DND-41 (cell line): ENCODE measurements at regions not wholly inside any gene's neighbourhood (a gene's known extent, or its start where the extent isn't known, plus 50 kb on each side); places are given as distances from the start of the nearest gene placed in this dataset.

ENCODE experiments used
- ATAC-seq: fragments of 200-7000 bp; cut with Tn5 transposase; 3 replicates; pipeline ENCODE4 v1.9.1; 2021; ENCODE audit warnings: low read depth; ENCODE audit not compliant: insufficient read depth
- DNase-seq: peaks from one replicate; pipeline ENCODE4 v3.0.0-alpha.2; 2020
- H2AFZ ChIP-seq: 2 replicates; pipeline ENCODE4 v1.6.0; 2012; ENCODE audit warnings: low read depth, low read length
- H3K27ac ChIP-seq: 2 replicates; pipeline ENCODE4 v1.5.1; 2012; ENCODE audit warnings: low read length, inconsistent platforms
- H3K27me3 ChIP-seq: fragments of 200-600 bp; sonication (generic); 2 replicates; pipeline ENCODE4 v1.6.0; 2012; ENCODE audit warnings: low read length, mild to moderate bottlenecking, inconsistent platforms; ENCODE audit not compliant: insufficient read depth, poor library complexity
- H3K36me3 ChIP-seq: 2 replicates; pipeline ENCODE4 v1.5.1; 2012; ENCODE audit warnings: low read length, inconsistent platforms; ENCODE audit not compliant: insufficient read depth
- H3K4me1 ChIP-seq: 2 replicates; pipeline ENCODE4 v1.5.1; 2012; ENCODE audit warnings: mild to moderate bottlenecking, low read length; ENCODE audit not compliant: insufficient read depth
- H3K4me2 ChIP-seq: 2 replicates; pipeline ENCODE4 v1.6.0; 2012; ENCODE audit warnings: mild to moderate bottlenecking, moderate library complexity, low read length, inconsistent platforms; ENCODE audit not compliant: insufficient read depth
- H3K4me3 ChIP-seq, 2 experiments: fragments of 200-600 bp in 1 of 2; shearing (Covaris generic) in 1 of 2; 2 replicates each; pipeline ENCODE4 v1.5.1; 2012 to 2016; ENCODE audit warnings: inconsistent platforms in 2 of 2, low read length in 2 of 2, mild to moderate bottlenecking in 2 of 2, low read depth in 1 of 2, moderate library complexity in 1 of 2
- H3K79me2 ChIP-seq: 2 replicates; pipeline ENCODE4 v1.6.0; 2012; ENCODE audit warnings: low read length, inconsistent platforms; ENCODE audit not compliant: insufficient read depth
- H3K9ac ChIP-seq: 2 replicates; pipeline ENCODE4 v1.6.0; 2012; ENCODE audit warnings: low read depth, mild to moderate bottlenecking, inconsistent platforms, low read length, moderate library complexity
- H3K9me3 ChIP-seq: 2 replicates; pipeline ENCODE4 v1.5.1; 2012; ENCODE audit warnings: low read length, moderate library complexity, mild to moderate bottlenecking, inconsistent platforms; ENCODE audit not compliant: insufficient read depth, severe bottlenecking
- H4K20me1 ChIP-seq: 2 replicates; pipeline ENCODE4 v1.6.0; 2012; ENCODE audit warnings: low read length; ENCODE audit not compliant: insufficient read depth
- CTCF ChIP-seq: IDR thresholded peaks from 2 replicates; pipeline ENCODE4 v1.5.1; 2012; ENCODE audit warnings: borderline replicate concordance, low read length, moderate library complexity, mild to moderate bottlenecking; ENCODE audit not compliant: poor library complexity, severe bottlenecking; ENCODE audit errors: extremely low read depth
- EZH2 ChIP-seq: IDR thresholded peaks from 3 replicates; pipeline ENCODE4 v1.6.1; 2012; ENCODE audit warnings: borderline replicate concordance, low read depth, mild to moderate bottlenecking, moderate library complexity, low read length, inconsistent platforms; ENCODE audit not compliant: severe bottlenecking

DNA sequence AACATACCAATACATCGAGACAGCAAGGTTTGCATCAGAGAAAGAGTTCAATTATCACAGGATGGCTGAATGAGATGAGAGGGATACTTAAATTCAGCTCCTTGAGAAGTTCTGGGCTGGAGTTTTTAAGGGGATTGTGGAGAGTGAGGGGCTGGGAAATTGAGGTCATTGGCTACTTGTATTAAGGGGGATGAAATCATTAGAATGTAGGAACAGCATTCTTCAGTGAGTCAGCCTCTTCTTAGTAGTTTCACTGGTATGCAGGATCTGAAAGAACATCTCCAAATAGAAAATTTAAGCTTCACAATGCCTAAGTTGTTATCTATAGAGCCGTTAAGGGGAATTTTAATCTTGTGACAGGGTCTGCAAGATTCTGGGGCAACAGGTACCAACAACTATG, 211.6 kb upstream of the TAPT1 start:
- H3K79me2 ChIP-seq: no peaks in the 10 kb centered on the region
- peaks cover 5% of the 10 kb centered on the region for H3K9me3 ChIP-seq
- no peaks in the 10 kb centered on the region for H4K20me1 ChIP-seq
- peaks cover 5% of the 10 kb centered on the region for H3K27me3 ChIP-seq
- no peak overlapping the region for H3K27ac ChIP-seq
- no peak overlapping the region for H3K4me2 ChIP-seq
- no peak for TF ChIP-seq CTCF
- no peak for TF ChIP-seq EZH2
- H3K4me1 ChIP-seq: no peaks in the 10 kb centered on the region
- H3K4me3 ChIP-seq: no peak overlapping the region
- no peak overlapping the region for H3K9ac ChIP-seq
- no peaks in the 10 kb centered on the region for H3K36me3 ChIP-seq
- H2AFZ ChIP-seq: no peak overlapping the region
- DNase-seq (no peak), ATAC-seq (no peak)

DNA sequence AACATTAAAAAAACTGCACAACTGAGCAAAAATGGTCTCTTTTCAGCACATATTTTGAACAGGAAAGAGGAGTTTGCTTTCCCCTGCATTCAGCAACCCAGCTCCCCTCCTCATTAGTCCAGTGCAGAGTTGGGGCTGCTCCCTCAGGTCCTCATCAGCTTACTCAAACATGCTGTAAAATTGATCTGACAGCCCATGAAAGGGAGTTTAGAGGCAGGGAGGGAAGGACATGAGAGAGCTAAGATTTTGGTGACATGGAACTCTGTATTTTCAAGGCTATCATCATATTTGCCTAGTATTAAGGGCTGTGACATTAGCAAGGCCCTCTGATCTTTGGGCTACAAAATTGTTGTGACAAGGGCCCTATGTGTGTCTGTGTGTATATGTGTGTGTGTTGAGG, 205.6 kb upstream of the TAPT1 start:
- Histone ChIP-seq H3K9me3 (no peaks in the 10 kb centered on the region), H3K27ac (no peak overlapping the region), H4K20me1 (no peaks in the 10 kb centered on the region), H3K27me3 (peaks cover 5% of the 10 kb centered on the region), H3K4me1 (no peaks in the 10 kb centered on the region), H3K4me3 (no peak overlapping the region), H3K4me2 (no peak overlapping the region), H3K36me3 (no peaks in the 10 kb centered on the region), H2AFZ (no peak overlapping the region), H3K79me2 (no peaks in the 10 kb centered on the region), H3K9ac (no peak overlapping the region)
- DNase-seq: no peak
- ATAC-seq: no peak
- no peak for TF ChIP-seq EZH2
- no peak for TF ChIP-seq CTCF

DNA sequence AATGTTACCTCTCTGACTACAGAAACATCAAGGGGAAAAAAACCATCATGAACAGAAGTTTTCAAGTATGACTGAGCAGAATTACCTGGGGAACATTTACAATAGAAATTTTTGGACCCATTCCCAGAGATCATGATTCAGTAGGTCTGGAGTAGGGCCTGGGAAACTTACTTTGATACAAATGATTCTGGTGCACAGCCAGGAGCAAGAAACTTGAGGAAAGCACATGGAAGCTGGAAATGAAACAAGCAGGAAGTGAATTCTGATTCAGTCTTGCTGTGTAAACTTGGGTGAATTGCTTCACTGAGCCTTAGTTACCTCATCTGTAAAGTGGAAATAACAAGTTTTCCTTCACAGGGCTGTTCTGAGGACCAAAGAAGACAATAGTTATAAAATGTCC, 192.5 kb upstream of the TAPT1 start:
- H3K27ac ChIP-seq: no peak overlapping the region
- H3K4me3 ChIP-seq: no peak overlapping the region
- no peak overlapping the region for H3K9ac ChIP-seq
- H3K27me3 ChIP-seq: no peaks in the 10 kb centered on the region
- no peak for ATAC-seq
- no peak for DNase-seq
- H3K4me1 ChIP-seq: no peaks in the 10 kb centered on the region
- no peak for TF ChIP-seq CTCF
- no peak for TF ChIP-seq EZH2
- H3K79me2 ChIP-seq: no peaks in the 10 kb centered on the region
- H3K36me3 ChIP-seq: no peaks in the 10 kb centered on the region
- no peaks in the 10 kb centered on the region for H3K9me3 ChIP-seq
- no peak overlapping the region for H2AFZ ChIP-seq
- H3K4me2 ChIP-seq: no peak overlapping the region
- no peaks in the 10 kb centered on the region for H4K20me1 ChIP-seq

- H3K27me3 ChIP-seq: no peaks in the 10 kb centered on the region
- no peaks in the 10 kb centered on the region for H3K9me3 ChIP-seq
- no peaks in the 10 kb centered on the region for H4K20me1 ChIP-seq
- no peak overlapping the region for H3K4me3 ChIP-seq
- no peak for TF ChIP-seq EZH2
- no peak for TF ChIP-seq CTCF
- ATAC-seq: no peak
- no peak overlapping the region for H3K4me2 ChIP-seq
- no peaks in the 10 kb centered on the region for H3K4me1 ChIP-seq
- no peaks in the 10 kb centered on the region for H3K36me3 ChIP-seq
- H3K79me2 ChIP-seq: no peaks in the 10 kb centered on the region
- H3K9ac ChIP-seq: no peak overlapping the region
- no peak overlapping the region for H3K27ac ChIP-seq
- DNase-seq: no peak
- H2AFZ ChIP-seq: no peak overlapping the region
Measured at GRCh38 chr4:16417198-16417597, 190.9 kb upstream of the TAPT1 start.
